Left lung (tissue), 4 donors: ENCODE measurements at regions not wholly inside any gene's neighbourhood (a gene's known extent, or its start where the extent isn't known, plus 50 kb on each side); places are given as distances from the start of the nearest gene placed in this dataset.
"Not testable (repeated sequence)": the region's sequence is repeated elsewhere in the genome, so short reads cannot be mapped to it uniquely, and the experiment has no call there.

Experiments used
- ATAC-seq: fragments of 200-7000 bp; cut with Tn5 transposase; one replicate; pipeline ENCODE4 v1.9.1; 2020; ENCODE audit warnings: moderate library complexity
- DNase-seq, 4 donors: peaks; one replicate each; pipeline ENCODE4 v3.0.0-alpha.2; 2013 to 2020
- H3K27ac ChIP-seq, 2 donors: fragments of 200-600 bp; sonication (generic) in 1 of 2; one replicate each; pipeline versions ENCODE4 v1.5.0 to v1.8.0; 2020 to 2021
- H3K27me3 ChIP-seq, 2 donors: fragments of 200-600 bp; sonication (generic) in 1 of 2; one replicate each; pipeline versions ENCODE4 v1.5.0 to v1.8.0; 2020 to 2021
- H3K36me3 ChIP-seq, 2 donors: fragments of 200-600 bp; sonication (generic) in 1 of 2; one replicate each; pipeline versions ENCODE4 v1.5.0 to v1.8.0; 2020 to 2021
- H3K4me1 ChIP-seq, 2 donors: fragments of 200-600 bp; one replicate each; pipeline ENCODE4 v1.8.0; 2021
- H3K4me3 ChIP-seq, 2 donors: fragments of 200-600 bp; sonication (generic) in 1 of 2; one replicate each; pipeline versions ENCODE4 v1.5.0 to v1.8.0; 2020 to 2021; ENCODE audit warnings: mild to moderate bottlenecking in 1 of 2
- H3K9me3 ChIP-seq, 2 donors: fragments of 200-600 bp; sonication (generic) in 1 of 2; one replicate each; pipeline versions ENCODE4 v1.5.0 to v1.8.0; 2020 to 2021
- CTCF ChIP-seq, 2 donors: fragments of 200-600 bp; sonication (generic) in 1 of 2; IDR thresholded peaks; one replicate each; pipeline versions ENCODE4 v1.5.0 to v1.8.0; 2021; ENCODE audit warnings: antibody characterized with exemption in 2 of 2
- intact Hi-C, 2 donors: fragments of 100-400 bp; cut with DNase I; formaldehyde crosslinking; loops; one replicate each; pipeline versions ENCODE4 v1.11.2 to v1.14.2; 2022
- donor health status: DM: no; HTN: yes; CAD: no.
- donor health status: DM: no; HTN: no; CAD: no.

GRCh38 chr9:72441848-72442607 lies 77.0 kb upstream of the ZFAND5 start:
- H3K4me3 ChIP-seq, result no peak overlapping the region
- intact Hi-C loops, result no loop called here
- ATAC-seq, result no peak
- TF ChIP-seq CTCF (IDR thresholded peaks at IDR 0.05), result no peak
- H3K36me3 ChIP-seq, result no peaks in the 10 kb centered on the region
- no peaks in the 10 kb centered on the region for H3K9me3 ChIP-seq
- DNase-seq, result no peak
- H3K27ac ChIP-seq, result peak overlapping the region in 1 of 2 donors; percentile 63
- H3K4me1 ChIP-seq, result peaks cover 0 to 49% of the 10 kb centered on the region in 2 donors
- no peaks in the 10 kb centered on the region for H3K27me3 ChIP-seq

GRCh38 chr9:72440992-72441847 lies 76.2 kb upstream of the ZFAND5 start:
- Histone ChIP-seq H3K9me3 (no peaks in the 10 kb centered on the region), H3K36me3 (no peaks in the 10 kb centered on the region), H3K27me3 (no peaks in the 10 kb centered on the region), H3K4me1 (peaks cover 0 to 42% of the 10 kb centered on the region in 2 donors), H3K4me3 (no peak overlapping the region), H3K27ac (peak overlapping the region in 1 of 2 donors; percentile 39)
- ATAC-seq (no peak), DNase-seq (no peak)
- no peak for TF ChIP-seq CTCF (IDR thresholded peaks at IDR 0.05)
- intact Hi-C loops, result no loop called here

GRCh38 chr9:72440378-72440777 lies 75.4 kb upstream of the ZFAND5 start:
- no peak overlapping the region for H3K4me3 ChIP-seq
- H3K27ac ChIP-seq, result peak overlapping the region in 1 of 2 donors; percentile 39
- no peaks in the 10 kb centered on the region for H3K27me3 ChIP-seq
- H3K36me3 ChIP-seq, result no peaks in the 10 kb centered on the region
- TF ChIP-seq CTCF (IDR thresholded peaks at IDR 0.05), result no peak
- no peak for DNase-seq
- peaks cover 0 to 33% of the 10 kb centered on the region in 2 donors for H3K4me1 ChIP-seq
- intact Hi-C loops, result no loop called here
- H3K9me3 ChIP-seq, result no peaks in the 10 kb centered on the region
- ATAC-seq, result peak; percentile 4

GRCh38 chr9:72433616-72434267 lies 68.7 kb upstream of the ZFAND5 start:
- H3K27ac ChIP-seq, H3K9me3 ChIP-seq, H3K4me3 ChIP-seq, H3K36me3 ChIP-seq, H3K27me3 ChIP-seq, intact Hi-C loops, DNase-seq, H3K4me1 ChIP-seq, ATAC-seq: not testable (repeated sequence)

- ATAC-seq, result no peak
Measured at GRCh38 chr9:72431036-72431435, 66.0 kb upstream of the ZFAND5 start.

More at GRCh38 chr9:72431036-72431435, 66.0 kb upstream of the ZFAND5 start:
- no peaks in the 10 kb centered on the region for H3K36me3 ChIP-seq
- no peak for DNase-seq
- H3K9me3 ChIP-seq, result no peaks in the 10 kb centered on the region
- no peak overlapping the region for H3K4me3 ChIP-seq
- H3K27ac ChIP-seq, result no peak overlapping the region
- H3K4me1 ChIP-seq, result no peaks in the 10 kb centered on the region
- TF ChIP-seq CTCF (IDR thresholded peaks at IDR 0.05), result no peak
- intact Hi-C loops, result no loop called here
- no peaks in the 10 kb centered on the region for H3K27me3 ChIP-seq
